Fibroblast of lung (primary cell): ENCODE measurements at regions not wholly inside any gene's neighbourhood (a gene's known extent, or its start where the extent isn't known, plus 50 kb on each side); places are given as distances from the start of the nearest gene placed in this dataset.

Experiments used
- CTCF ChIP-seq, 2 donors: IDR thresholded peaks in 1 of 2; conservative IDR thresholded peaks in 1 of 2; 1 replicate in 1 of 2; 2 replicates in 1 of 2; pipeline ENCODE4 v1.5.1; 2011 to 2012; ENCODE audit warnings: low read length in 2 of 2, control low read depth in 1 of 2, inconsistent platforms in 1 of 2, low read depth in 1 of 2, mild to moderate bottlenecking in 1 of 2
- EZH2 ChIP-seq: IDR thresholded peaks from 2 replicates; pipeline ENCODE4 v1.5.1; 2012; ENCODE audit warnings: low read length, control low read depth, mild to moderate bottlenecking; ENCODE audit errors: missing control alignments

GRCh38 chr1:199394856-199395255, 632.7 kb upstream of the NR5A2 start:
- TF ChIP-seq EZH2 (no peak), CTCF (conservative IDR thresholded peaks at IDR 0.05 in 1 of 2, IDR thresholded peaks at IDR 0.05 in 1 of 2; ENCODE audit: low read depth in 1 of 2, low read length in 2 of 2) (no peak)
